ENCODE measurements at regions not wholly inside any gene's neighbourhood (a gene's known extent, or its start where the extent isn't known, plus 50 kb on each side); places are given as distances from the start of the nearest gene placed in this dataset.
"Not testable (repeated sequence)": the region's sequence is repeated elsewhere in the genome, so short reads cannot be mapped to it uniquely, and the experiment has no call there.

- in situ Hi-C loops (cut with HindIII; ENCODE audit: low sequenced_read_pairs): no loop called here
- no peak for DNase-seq (ENCODE audit: low spot score)
Observed at GRCh38 chr3:31086698-31087097, 192.2 kb upstream of the GADL1 start.

GRCh38 chr3:31091748-31092147 is 197.3 kb upstream of the GADL1 start:
- in situ Hi-C loops (cut with HindIII; ENCODE audit: low sequenced_read_pairs): no loop called here
- no peak for DNase-seq (ENCODE audit: low spot score)

- no peak for DNase-seq (ENCODE audit: low spot score)
- in situ Hi-C loops (cut with HindIII; ENCODE audit: low sequenced_read_pairs): no loop called here
Observed at GRCh38 chr3:31092748-31093589, 198.5 kb upstream of the GADL1 start.

DNA sequence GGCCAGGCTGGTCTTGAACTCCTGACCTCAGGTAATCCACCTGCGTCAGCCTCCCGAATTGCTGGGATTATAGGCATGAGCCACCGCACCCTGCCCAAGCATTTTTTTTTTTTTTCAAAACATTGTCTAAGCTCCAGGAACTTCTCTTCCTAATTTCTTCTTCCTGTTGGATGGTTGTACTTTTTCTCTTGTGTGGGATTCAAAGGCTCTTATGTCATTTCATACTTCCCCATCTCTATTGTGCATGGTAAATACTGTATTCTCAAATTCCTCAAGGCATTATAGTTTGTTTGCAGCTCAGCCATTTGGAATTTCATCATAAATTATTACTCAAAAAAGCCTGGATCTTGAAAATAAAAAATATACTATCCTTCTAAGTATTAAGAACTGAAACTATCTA is 199.1 kb upstream of the GADL1 start:
- in situ Hi-C loops (cut with HindIII; ENCODE audit: low sequenced_read_pairs): no loop called here
- no peak for DNase-seq (ENCODE audit: low spot score)

- in situ Hi-C loops (cut with HindIII; ENCODE audit: low sequenced_read_pairs): no loop called here
- no peak for DNase-seq (ENCODE audit: low spot score)
Observed at GRCh38 chr3:31094048-31094447, 199.6 kb upstream of the GADL1 start.

GRCh38 chr3:31095255-31095654 is 200.8 kb upstream of the GADL1 start:
- DNase-seq (ENCODE audit: low spot score): no peak
- in situ Hi-C loops (cut with HindIII; ENCODE audit: low sequenced_read_pairs): no loop called here

DNA sequence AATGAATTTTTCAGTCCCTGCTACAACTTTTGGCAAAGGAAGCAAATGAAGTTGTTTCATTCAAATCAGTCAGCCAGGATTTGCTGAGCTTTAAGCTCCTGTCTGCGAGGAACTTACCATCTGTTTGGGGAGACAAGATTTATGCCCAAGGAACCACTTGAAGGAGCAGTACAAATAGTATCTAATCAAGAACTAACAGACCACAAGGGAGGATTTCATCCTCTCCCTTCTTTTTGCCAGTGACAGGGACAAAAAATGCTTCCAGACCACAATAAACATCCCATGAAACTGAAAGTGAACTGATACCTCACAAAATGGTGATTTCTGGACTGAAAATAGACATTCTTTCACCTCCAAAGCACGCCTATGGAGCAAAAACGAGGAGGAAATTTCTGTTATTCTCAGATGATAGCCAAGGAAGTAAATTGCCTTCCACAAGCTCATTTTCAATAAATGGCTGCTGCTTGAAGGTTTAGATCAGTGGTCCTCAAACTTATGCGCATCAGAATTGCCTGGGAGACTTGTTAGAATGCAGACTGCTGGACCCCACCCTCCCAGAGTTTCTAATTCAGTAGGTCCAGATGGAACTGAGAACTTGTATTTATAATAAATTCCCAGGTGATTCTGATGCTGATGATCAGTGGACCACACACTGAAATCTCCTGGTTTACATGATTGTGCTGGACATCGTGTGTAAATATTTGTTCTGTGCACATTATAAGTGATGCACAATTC is 202.4 kb upstream of the GADL1 start:
- no peak for DNase-seq (ENCODE audit: low spot score)
- in situ Hi-C loops (cut with HindIII; ENCODE audit: low sequenced_read_pairs): no loop called here

- no peak for DNase-seq (ENCODE audit: low spot score)
- in situ Hi-C loops (cut with HindIII; ENCODE audit: low sequenced_read_pairs): no loop called here
Observed at GRCh38 chr3:31100519-31100918, 206.1 kb upstream of the GADL1 start.

GRCh38 chr3:31101285-31101684 is 206.8 kb upstream of the GADL1 start:
- DNase-seq (ENCODE audit: low spot score); in situ Hi-C loops (cut with HindIII; ENCODE audit: low sequenced_read_pairs): not testable (repeated sequence)

DNA sequence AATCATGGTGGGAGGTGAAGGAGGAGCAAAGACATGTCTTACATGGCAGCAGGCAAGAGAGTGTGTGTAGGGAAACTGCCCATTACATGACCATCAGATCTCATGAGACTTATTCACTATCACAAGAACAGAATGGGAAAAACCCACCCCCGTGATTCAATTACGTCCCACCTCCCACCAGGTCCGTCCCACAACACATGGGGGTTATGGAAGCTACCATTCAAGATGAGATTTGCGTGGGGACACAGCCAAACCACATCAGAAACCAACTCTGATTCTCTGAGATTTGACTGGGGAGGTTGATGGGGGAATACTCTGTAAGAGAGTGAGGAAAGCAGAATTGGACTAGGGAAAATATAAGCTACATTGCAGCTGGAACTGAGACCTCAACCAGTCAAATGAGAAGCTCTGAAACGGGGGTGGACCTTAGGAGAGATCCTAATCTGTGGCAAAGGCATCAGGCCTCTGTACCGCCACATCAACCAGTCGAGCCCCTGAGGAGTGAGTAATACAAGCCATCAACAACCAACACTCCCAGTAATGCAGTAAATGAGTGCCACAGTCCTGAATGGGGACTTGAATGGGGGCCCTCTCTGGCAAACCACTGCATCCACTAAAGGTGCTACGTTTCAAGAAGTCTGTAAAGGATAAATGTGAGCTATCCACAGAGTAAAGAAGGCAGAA is 207.9 kb upstream of the GADL1 start:
- DNase-seq (ENCODE audit: low spot score): no peak
- in situ Hi-C loops (cut with HindIII; ENCODE audit: low sequenced_read_pairs): no loop called here

GRCh38 chr3:31103181-31103580 is 208.7 kb upstream of the GADL1 start:
- DNase-seq (ENCODE audit: low spot score): no peak
- in situ Hi-C loops (cut with HindIII; ENCODE audit: low sequenced_read_pairs): no loop called here

GRCh38 chr3:31103623-31104180 is 209.2 kb upstream of the GADL1 start:
- no peak for DNase-seq (ENCODE audit: low spot score)
- in situ Hi-C loops (cut with HindIII; ENCODE audit: low sequenced_read_pairs): no loop called here

- in situ Hi-C loops (cut with HindIII; ENCODE audit: low sequenced_read_pairs): no loop called here
- no peak for DNase-seq (ENCODE audit: low spot score)
Observed at GRCh38 chr3:31105011-31105410, 210.6 kb upstream of the GADL1 start.

- in situ Hi-C loops (cut with HindIII; ENCODE audit: low sequenced_read_pairs): no loop called here
- no peak for DNase-seq (ENCODE audit: low spot score)
Observed at GRCh38 chr3:31105438-31106077, 211.1 kb upstream of the GADL1 start.

DNA sequence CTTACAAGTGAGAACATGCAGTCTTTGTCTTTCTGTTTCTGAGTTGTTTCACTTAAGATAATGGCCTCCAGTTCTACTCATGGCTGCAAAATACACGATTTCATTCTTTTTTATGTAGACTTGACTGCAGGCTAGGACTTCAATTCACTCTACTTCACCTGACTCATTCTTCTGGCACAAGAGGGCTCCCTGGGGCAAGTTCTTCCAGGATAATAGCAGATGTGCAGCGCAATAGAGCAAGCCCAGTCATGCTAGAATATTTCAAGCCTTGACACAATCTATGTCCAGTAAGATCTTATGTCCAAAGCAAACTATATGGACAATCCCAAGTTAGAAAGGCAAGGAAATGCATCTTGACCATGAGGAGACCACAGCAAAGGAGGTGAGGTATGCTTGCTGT is 211.7 kb upstream of the GADL1 start:
- in situ Hi-C loops (cut with HindIII; ENCODE audit: low sequenced_read_pairs): no loop called here
- DNase-seq (ENCODE audit: low spot score): no peak

GRCh38 chr3:31106912-31107311 is 212.5 kb upstream of the GADL1 start:
- DNase-seq (ENCODE audit: low spot score): no peak
- in situ Hi-C loops (cut with HindIII; ENCODE audit: low sequenced_read_pairs): no loop called here

DNA sequence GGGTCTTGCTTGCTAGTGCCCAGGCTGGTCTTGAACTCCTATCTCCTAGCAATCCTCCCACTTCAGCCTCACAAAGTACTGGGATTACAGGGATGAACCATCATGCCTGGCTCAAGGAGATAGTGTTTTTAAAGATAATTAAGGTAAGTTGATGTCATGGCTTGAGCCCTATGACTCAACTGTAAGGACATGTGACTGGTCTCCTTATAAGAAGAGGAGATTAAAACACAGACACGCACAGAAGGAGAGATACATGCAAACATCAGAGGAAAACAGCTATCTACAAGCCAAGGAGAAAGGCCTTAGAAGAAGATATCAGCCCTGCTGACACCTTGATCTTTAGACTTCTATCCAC is 220.4 kb upstream of the GADL1 start:
- DNase-seq (ENCODE audit: low spot score): no peak
- in situ Hi-C loops (cut with HindIII; ENCODE audit: low sequenced_read_pairs): no loop called here

DNA sequence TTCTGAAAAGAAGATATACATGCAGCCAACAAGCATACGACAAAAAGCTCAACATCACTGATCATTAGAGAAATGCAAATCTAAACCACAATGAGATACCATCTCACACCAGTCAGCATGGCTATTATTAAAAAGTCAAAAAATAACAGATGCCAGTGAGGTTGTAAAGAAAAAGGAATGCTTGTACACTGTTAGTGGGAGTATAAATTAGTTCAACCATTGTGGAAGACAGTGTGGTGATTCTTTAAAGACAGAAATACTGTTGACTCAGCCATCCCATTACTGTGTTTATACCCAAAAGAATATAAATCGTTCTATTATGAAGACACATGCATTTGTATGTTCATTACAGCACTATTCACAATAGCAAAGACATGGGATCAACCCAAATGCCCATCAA is 221.1 kb upstream of the GADL1 start:
- in situ Hi-C loops (cut with HindIII; ENCODE audit: low sequenced_read_pairs); DNase-seq (ENCODE audit: low spot score): not testable (repeated sequence)

- no peak for DNase-seq (ENCODE audit: low spot score)
- in situ Hi-C loops (cut with HindIII; ENCODE audit: low sequenced_read_pairs): no loop called here
Observed at GRCh38 chr3:31116651-31117050, 222.2 kb upstream of the GADL1 start.

Data from G401 (cell line).